ENCODE measurements at regions not wholly inside any gene's neighbourhood (a gene's known extent, or its start where the extent isn't known, plus 50 kb on each side); places are given as distances from the start of the nearest gene placed in this dataset.
"Not testable (repeated sequence)": the region's sequence is repeated elsewhere in the genome, so short reads cannot be mapped to it uniquely, and the experiment has no call there.

DNA sequence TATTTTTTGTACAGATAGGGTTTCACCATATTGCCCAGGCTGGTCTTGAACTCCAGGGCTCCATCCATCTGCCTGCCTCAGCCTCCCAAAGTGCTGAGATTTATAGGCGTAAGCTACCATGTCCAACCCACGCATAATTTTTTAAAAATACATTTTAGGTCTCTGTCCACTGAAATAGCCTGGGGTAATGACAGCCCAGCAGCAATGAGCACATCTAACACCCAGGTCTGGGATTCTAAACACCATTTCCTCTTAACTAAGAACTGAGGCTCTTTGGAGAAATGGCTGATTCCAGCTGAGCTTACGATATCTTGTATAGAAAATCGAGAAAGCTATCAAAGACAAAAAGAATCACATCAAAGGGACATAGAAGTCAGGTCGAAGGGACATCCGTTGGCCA, 245.3 kb downstream of the PARN start:
- no peak overlapping the region for H3K4me3 ChIP-seq
- no peak for ATAC-seq (replicated peaks in 6 of 8)
- WGBS, 10 experiments = 60 to 100% (median 85%) methylated on average over 1 to 6 of the region's 6 CpGs; no CpG with 5 or more reads in 1 of the 10 experiments
- in situ Hi-C loops (cut with MboI; ENCODE audit: low pct_unique_long_range_greater_than_20kb in 2 of 9, low sequenced_read_pairs in 9 of 9, unreplicated experiment in 9 of 9) = no loop called here
- H3K4me1 ChIP-seq (replicated peaks in 1 of 2) = no peaks in the 10 kb centered on the region
- H3K27ac ChIP-seq = no peak overlapping the region

DNA sequence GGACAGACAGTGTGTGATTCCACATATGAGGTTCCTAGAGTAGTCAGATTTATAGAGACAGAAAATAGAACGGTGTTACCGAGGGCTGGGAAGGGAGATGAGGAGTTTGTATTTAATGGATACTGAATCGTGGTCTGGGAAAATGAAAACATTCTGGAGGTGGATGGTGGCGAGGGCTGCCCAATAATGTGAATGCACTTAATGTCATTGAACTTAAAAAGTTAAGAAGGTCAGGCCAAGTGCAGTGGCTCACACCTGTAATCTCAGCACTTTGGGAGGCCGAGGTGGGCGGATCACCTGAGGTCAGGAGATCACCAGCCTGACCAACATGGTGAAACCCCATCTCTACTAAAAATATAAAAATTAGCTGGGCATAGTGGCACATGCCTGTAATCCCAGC, 246.2 kb downstream of the PARN start:
- WGBS, 10 experiments = 40 to 100% (median 91%) methylated on average over 2 to 4 of the region's 6 CpGs; no CpG with 5 or more reads in 2 of the 10 experiments
- H3K27ac ChIP-seq; H3K4me1 ChIP-seq (replicated peaks in 1 of 2); in situ Hi-C loops (cut with MboI; ENCODE audit: low pct_unique_long_range_greater_than_20kb in 2 of 9, low sequenced_read_pairs in 9 of 9, unreplicated experiment in 9 of 9); H3K4me3 ChIP-seq; ATAC-seq (replicated peaks in 6 of 8): not testable (repeated sequence)

DNA sequence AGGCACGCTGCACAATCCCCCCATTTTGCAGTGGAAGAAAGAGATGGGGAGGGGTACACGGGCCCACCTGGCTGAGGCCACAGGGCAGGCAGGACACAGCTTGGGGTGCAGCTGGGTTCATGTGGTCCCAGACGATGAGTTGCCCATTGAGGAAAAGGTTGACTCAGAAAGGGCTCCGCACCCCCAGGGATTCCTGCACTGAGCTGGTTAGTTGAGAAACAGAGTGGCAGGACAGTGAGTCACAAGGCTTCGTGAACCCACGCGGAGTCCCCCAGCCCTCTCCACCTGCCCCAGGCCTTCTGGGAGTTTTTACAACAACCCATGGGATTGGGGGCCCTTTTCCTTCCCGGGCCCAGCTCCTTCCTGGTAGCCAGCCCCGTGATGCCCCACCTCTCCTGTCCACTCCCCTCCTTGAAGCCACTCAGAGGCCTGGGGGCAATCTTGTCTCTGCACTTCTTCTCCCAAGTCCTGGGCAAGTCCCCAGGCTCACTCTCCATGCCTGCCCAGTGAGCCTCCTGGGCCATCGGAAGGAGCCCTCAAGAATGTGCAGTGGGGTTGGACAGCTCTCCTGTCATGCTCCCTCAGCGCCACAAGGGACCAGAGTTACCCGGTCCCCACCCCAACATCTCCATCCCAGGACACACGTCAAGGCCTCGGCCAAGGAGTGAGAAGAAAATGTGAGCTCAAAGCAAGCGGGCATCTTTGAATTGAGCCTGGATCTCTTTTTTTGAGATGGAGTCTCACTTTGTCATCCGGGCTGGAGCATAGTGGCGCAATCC, 251.2 kb downstream of the PARN start:
- in situ Hi-C loops (cut with MboI; ENCODE audit: low pct_unique_long_range_greater_than_20kb in 2 of 9, low sequenced_read_pairs in 9 of 9, unreplicated experiment in 9 of 9) = no loop called here
- Histone ChIP-seq H3K4me1 (replicated peaks in 1 of 2) (no peaks in the 10 kb centered on the region), H3K27ac (no peak overlapping the region), H3K4me3 (no peak overlapping the region)
- peak in 2 of 8 experiments; percentile 12 to 17 for ATAC-seq (replicated peaks in 6 of 8)
- 53 to 100% (median 83%) methylated on average over 1 to 3 of the region's 17 CpGs; no CpG with 5 or more reads in 1 of the 10 experiments for WGBS, 10 experiments

DNA sequence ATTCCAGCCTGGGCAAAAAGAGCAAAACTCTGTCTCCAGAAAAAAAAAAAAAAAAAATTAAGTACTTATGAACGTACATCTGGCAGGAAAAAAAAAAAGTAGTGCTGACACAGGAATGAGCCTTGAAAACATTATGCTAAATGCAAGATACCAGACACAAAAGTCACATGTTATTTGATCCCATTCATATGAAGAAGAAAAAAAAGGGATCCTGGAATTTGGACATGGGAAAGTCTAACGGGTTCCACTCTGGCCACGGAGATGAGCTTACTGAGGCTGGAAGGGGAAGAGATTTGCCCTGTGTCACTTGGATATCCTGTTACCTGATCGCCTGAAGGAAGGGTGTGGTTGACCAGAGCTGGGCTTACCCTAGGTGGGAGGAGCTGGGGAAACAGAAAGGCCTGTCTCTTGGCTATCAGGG, 251.9 kb downstream of the PARN start:
- in situ Hi-C loops (cut with MboI; ENCODE audit: low pct_unique_long_range_greater_than_20kb in 2 of 9, low sequenced_read_pairs in 9 of 9, unreplicated experiment in 9 of 9) = no loop called here
- ATAC-seq (replicated peaks in 6 of 8) = peak in 3 of 8 experiments; percentile 80 to 83 (median 83)
- H3K27ac ChIP-seq = no peak overlapping the region

DNA sequence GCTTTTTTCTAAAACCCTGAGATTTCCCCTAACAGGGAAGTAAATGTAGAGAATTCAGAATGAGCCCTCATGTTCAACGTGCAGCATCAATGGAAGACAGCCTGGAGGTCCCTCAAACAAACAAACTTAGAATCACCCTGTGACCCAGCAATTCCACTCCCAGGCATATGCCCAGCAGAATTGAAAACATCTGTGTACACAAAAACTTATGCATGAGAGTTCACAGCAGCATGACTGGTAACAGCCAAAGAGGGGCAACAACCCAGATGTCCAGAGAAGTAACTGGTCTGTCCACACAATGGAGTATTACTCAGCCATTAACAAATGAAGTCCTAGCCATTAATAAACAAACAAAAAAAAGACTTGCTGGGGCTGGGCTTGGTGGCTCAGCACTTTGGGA, 252.7 kb downstream of the PARN start:
- peak in 1 of 8 experiments; percentile 46 for ATAC-seq (replicated peaks in 6 of 8)
- H3K27ac ChIP-seq = no peak overlapping the region
- WGBS, 10 experiments = 0 to 50% (median 43%) methylated on average over 1 of the region's 1 CpG; no CpG with 5 or more reads in 5 of the 10 experiments
- no peak overlapping the region for H3K4me3 ChIP-seq
- no peaks in the 10 kb centered on the region for H3K4me1 ChIP-seq (replicated peaks in 1 of 2)
- in situ Hi-C loops (cut with MboI; ENCODE audit: low pct_unique_long_range_greater_than_20kb in 2 of 9, low sequenced_read_pairs in 9 of 9, unreplicated experiment in 9 of 9) = no loop called here

More for the DNA sequence above, 251.9 kb downstream of the PARN start:
- 0 to 90% (median 74%) methylated on average over 1 to 4 of the region's 4 CpGs; no CpG with 5 or more reads in 1 of the 10 experiments for WGBS, 10 experiments
- H3K4me1 ChIP-seq (replicated peaks in 1 of 2) = no peaks in the 10 kb centered on the region
- H3K4me3 ChIP-seq = no peak overlapping the region

DNA sequence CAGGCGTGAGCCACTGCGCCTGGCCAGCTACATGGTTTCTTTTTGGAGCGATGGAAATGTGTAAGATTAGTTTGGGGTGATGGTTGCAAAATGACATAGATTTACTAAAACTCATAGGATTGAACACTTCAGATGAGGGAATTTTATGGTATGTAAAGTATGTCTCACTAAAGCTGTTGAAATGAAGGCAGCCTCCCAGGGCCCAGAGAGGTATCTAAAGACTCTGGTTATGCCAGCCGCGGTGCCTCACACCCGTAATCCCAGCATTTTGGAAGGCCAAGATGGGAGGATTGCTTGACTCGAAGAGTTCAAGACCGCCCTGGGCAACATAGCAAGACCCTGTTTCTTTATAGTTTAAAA, 254.9 kb downstream of the PARN start:
- in situ Hi-C loops (cut with MboI; ENCODE audit: low pct_unique_long_range_greater_than_20kb in 2 of 9, low sequenced_read_pairs in 9 of 9, unreplicated experiment in 9 of 9) = no loop called here
- H3K4me3 ChIP-seq = no peak overlapping the region
- 93 to 100% (median 100%) methylated on average over 1 to 8 of the region's 8 CpGs; no CpG with 5 or more reads in 3 of the 10 experiments for WGBS, 10 experiments
- H3K27ac ChIP-seq = no peak overlapping the region
- ATAC-seq (replicated peaks in 6 of 8) = no peak
- no peaks in the 10 kb centered on the region for H3K4me1 ChIP-seq (replicated peaks in 1 of 2)

DNA sequence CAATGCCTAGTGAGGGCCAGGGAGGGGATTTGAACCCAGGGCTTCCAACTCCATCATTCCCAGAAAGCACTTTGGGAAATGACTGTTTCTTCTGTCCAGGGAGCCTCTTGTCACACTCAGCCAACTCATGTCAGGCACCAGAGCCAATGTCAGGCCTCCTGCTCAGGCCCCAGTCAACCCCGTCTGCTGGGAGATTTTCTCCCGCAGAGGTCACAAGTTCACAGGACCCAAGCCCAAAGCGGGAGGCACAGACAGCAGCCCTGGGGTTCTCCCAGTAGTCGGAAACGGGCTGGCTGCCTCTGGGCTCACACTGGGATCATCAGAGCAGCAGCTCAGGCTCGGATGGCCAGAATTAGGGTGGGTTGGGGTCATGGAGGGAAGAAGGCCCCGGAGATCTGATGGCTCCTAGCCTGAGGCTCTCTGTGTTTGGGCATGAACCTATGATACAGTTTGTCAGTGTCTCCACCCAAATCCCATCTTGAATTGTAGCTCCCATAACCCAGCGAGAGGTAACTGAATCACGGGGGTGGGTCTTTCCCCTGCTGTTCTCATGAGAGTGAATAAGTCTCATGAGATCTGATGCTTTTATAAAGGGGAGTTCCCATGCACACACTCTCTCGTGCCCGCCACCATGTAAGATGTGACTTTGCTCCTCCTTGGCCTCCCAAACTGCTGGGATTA, 255.5 kb downstream of the PARN start:
- WGBS, 10 experiments = 60 to 82% (median 69%) methylated on average over 1 to 6 of the region's 11 CpGs; no CpG with 5 or more reads in 5 of the 10 experiments
- ATAC-seq (replicated peaks in 6 of 8) = no peak
- in situ Hi-C loops (cut with MboI; ENCODE audit: low pct_unique_long_range_greater_than_20kb in 2 of 9, low sequenced_read_pairs in 9 of 9, unreplicated experiment in 9 of 9) = no loop called here

DNA sequence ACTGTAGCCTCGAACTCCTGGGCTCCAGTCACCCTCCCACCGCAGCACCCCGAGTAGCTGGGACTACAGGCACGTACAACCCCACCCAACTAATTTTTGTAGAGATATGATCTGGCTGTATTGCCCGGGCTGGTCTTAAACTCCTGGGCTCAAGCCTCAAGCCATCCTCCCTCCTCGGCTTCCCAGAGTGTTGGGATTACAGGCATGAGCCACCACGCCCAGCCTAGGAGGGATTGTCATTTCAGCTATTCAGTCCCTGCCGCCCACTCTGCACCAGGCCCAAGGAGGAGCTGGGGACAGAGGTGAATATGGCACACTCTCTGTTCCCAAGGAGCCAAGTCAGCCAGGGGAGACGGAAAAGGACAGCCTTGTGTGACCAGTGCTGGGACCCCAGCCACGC, 256.2 kb downstream of the PARN start:
- 52 to 100% (median 100%) methylated on average over 1 to 7 of the region's 10 CpGs; no CpG with 5 or more reads in 5 of the 10 experiments for WGBS, 10 experiments
- in situ Hi-C loops (cut with MboI; ENCODE audit: low pct_unique_long_range_greater_than_20kb in 2 of 9, low sequenced_read_pairs in 9 of 9, unreplicated experiment in 9 of 9) = no loop called here
- no peak overlapping the region for H3K27ac ChIP-seq
- peak in 3 of 8 experiments; percentile 1 to 49 (median 35) for ATAC-seq (replicated peaks in 6 of 8)
- H3K4me1 ChIP-seq (replicated peaks in 1 of 2) = no peaks in the 10 kb centered on the region
- no peak overlapping the region for H3K4me3 ChIP-seq

More for the DNA sequence above, 255.5 kb downstream of the PARN start:
- H3K4me1 ChIP-seq (replicated peaks in 1 of 2) = no peaks in the 10 kb centered on the region
- H3K4me3 ChIP-seq = no peak overlapping the region
- no peak overlapping the region for H3K27ac ChIP-seq

DNA sequence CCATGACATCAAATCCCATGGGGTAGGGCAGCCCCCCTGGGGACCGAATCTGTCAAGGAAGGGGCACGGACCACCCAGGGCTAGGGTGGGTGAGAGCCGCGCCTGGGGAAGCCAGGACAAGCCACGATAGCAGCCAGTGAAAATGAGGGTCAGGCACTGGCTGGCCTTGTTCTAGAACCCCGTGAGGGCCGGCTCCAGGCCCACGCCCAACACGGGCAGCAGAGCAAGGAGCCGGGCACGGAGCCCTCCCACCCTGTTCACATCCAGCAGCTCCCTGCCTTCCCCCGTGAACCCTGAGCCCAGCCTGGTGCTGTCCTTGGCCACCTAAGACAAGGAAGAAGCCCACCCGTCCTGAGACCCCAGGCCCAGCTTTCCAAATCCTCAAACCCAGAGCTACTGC, 256.7 kb downstream of the PARN start:
- Histone ChIP-seq H3K27ac (no peak overlapping the region), H3K4me3 (no peak overlapping the region), H3K4me1 (replicated peaks in 1 of 2) (no peaks in the 10 kb centered on the region)
- WGBS, 10 experiments = 80 to 100% (median 93%) methylated on average over 1 to 4 of the region's 13 CpGs; no CpG with 5 or more reads in 6 of the 10 experiments
- no peak for ATAC-seq (replicated peaks in 6 of 8)
- in situ Hi-C loops (cut with MboI; ENCODE audit: low pct_unique_long_range_greater_than_20kb in 2 of 9, low sequenced_read_pairs in 9 of 9, unreplicated experiment in 9 of 9) = no loop called here

DNA sequence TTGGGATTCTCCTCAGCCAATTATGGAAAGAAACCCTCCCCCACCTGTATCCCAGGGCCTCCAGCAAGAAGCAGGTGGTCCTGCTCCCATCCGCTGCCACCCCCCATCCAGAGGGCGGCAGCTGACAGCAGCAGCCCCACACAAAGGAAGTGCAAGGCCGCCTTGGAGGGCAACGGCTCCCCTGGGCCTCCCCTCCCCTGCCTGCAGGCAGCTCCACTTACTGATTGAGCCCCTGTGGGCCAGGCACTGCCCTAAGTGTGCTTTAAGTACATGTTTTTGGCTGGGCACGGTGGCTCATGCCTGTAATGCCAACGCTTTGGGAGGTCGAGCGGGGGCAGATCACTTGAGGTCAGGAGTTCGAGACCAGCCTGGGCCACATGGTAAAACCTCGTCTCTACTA, 257.6 kb downstream of the PARN start:
- Histone ChIP-seq H3K4me3 (no peak overlapping the region), H3K4me1 (replicated peaks in 1 of 2) (no peaks in the 10 kb centered on the region), H3K27ac (no peak overlapping the region)
- ATAC-seq (replicated peaks in 6 of 8) = no peak
- in situ Hi-C loops (cut with MboI; ENCODE audit: low pct_unique_long_range_greater_than_20kb in 2 of 9, low sequenced_read_pairs in 9 of 9, unreplicated experiment in 9 of 9) = no loop called here
- WGBS, 10 experiments = 55 to 100% (median 93%) methylated on average over 1 to 3 of the region's 10 CpGs; no CpG with 5 or more reads in 7 of the 10 experiments

DNA sequence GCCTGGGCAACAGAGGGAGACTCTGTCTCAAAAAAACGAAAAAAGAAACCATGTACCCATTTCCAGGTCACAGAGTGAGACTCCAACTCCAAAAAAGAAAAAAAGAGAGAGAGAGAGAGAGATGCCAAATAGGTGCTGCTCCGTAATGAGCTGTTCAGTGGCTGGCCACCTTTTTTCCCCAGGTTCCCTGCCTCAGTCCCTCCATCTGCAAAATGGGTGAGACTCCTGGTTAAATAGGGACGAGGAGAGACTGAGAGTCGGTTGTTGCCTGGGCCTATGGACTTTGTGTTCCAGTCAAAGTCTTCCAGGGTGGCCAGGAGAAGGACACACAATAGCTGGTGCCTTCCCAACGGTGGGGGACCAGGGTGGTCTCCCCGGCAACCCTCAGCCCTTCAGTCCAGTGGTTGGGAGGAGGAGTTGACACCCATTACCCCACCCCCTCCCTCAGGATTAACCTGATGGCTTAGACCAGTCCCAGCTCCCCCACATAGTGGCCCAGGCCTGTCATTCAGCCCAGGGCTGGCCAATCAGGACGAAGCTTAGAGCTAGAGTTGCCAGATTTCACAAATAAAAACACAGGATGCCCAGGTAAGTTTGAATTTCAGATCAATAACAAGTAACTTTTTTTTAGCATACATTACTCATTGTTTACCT, 258.2 kb downstream of the PARN start:
- WGBS, 10 experiments = 33 to 100% (median 64%) methylated on average over 2 to 6 of the region's 7 CpGs; no CpG with 5 or more reads in 4 of the 10 experiments
- no peak for ATAC-seq (replicated peaks in 6 of 8)
- Histone ChIP-seq H3K27ac (no peak overlapping the region), H3K4me3 (no peak overlapping the region), H3K4me1 (replicated peaks in 1 of 2) (no peaks in the 10 kb centered on the region)
- in situ Hi-C loops (cut with MboI; ENCODE audit: low pct_unique_long_range_greater_than_20kb in 2 of 9, low sequenced_read_pairs in 9 of 9, unreplicated experiment in 9 of 9) = no loop called here

DNA sequence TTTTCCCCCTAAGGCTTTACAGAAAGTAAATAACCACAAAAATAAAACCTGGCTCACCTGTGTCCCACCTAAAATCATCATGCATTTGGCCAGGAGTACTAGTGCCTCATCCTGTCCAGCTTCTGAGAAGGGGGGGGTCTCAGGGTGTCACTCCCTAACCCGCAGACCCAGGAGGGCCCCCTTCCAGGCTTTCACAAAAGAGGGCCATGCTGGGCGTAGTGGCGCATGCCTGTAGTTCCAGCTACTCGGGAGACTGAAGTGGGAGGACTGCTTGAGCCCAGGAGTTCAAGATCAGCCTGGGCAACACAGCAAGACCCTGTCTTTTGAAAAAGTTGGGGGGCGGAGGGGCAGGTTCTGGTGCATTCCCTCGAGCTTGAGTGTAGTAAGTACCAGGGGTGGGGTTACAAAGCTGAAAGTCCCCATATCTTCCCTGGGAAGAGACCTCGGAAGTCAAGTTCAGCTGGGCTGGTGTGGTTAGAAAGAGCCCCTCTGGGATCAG, 259.3 kb downstream of the PARN start:
- Histone ChIP-seq H3K4me3 (no peak overlapping the region), H3K4me1 (replicated peaks in 1 of 2) (no peaks in the 10 kb centered on the region), H3K27ac (no peak overlapping the region)
- 53 to 100% (median 100%) methylated on average over 1 to 3 of the region's 7 CpGs; no CpG with 5 or more reads in 5 of the 10 experiments for WGBS, 10 experiments
- ATAC-seq (replicated peaks in 6 of 8) = no peak
- in situ Hi-C loops (cut with MboI; ENCODE audit: low pct_unique_long_range_greater_than_20kb in 2 of 9, low sequenced_read_pairs in 9 of 9, unreplicated experiment in 9 of 9) = no loop called here

All from motor neuron (in vitro differentiated cells).